Uterus (tissue), 3 donors: ENCODE measurements at regions not wholly inside any gene's neighbourhood (a gene's known extent, or its start where the extent isn't known, plus 50 kb on each side); places are given as distances from the start of the nearest gene placed in this dataset.

Experiments
- DNase-seq, 2 donors: peaks; one replicate each; pipeline ENCODE4 v3.0.0-alpha.2; 2019 to 2020
- H3K27ac ChIP-seq, 2 donors: fragments of 200-600 bp; sonication (generic); 1 replicate in 1 of 2; 2 replicates in 1 of 2; pipeline ENCODE4 v1.5.1; 2016 to 2018
- H3K27me3 ChIP-seq, 2 donors: fragments of 200-600 bp; sonication (generic); one replicate each; pipeline ENCODE4 v1.5.1; 2018 to 2019; ENCODE audit warnings: control low read depth in 1 of 2
- H3K36me3 ChIP-seq, 2 donors: fragments of 200-600 bp; sonication (generic); one replicate each; pipeline ENCODE4 v1.5.1; 2019; ENCODE audit warnings: control low read depth in 1 of 2
- H3K4me1 ChIP-seq, 2 donors: fragments of 200-600 bp; sonication (generic); one replicate each; pipeline ENCODE4 v1.5.1; 2018 to 2019; ENCODE audit warnings: control low read depth in 1 of 2
- H3K4me3 ChIP-seq, 2 donors: fragments of 200-600 bp; sonication (generic); 1 replicate in 1 of 2; 2 replicates in 1 of 2; pipeline ENCODE4 v1.5.1; 2018 to 2019; ENCODE audit warnings: mild to moderate bottlenecking in 1 of 2
- H3K9me3 ChIP-seq, 2 donors: fragments of 200-600 bp; sonication (generic); one replicate each; pipeline ENCODE4 v1.5.1; 2019; ENCODE audit warnings: control low read depth in 1 of 2
- POLR2A ChIP-seq, 2 donors: fragments of 450-650 bp; IDR thresholded peaks; one replicate each; pipeline ENCODE4 v1.6.1; 2016; ENCODE audit warnings: antibody characterized with exemption in 2 of 2, mild to moderate bottlenecking in 1 of 2, moderate library complexity in 1 of 2
- intact Hi-C: fragments of 100-400 bp; cut with DNase I; formaldehyde crosslinking; loops from one replicate; pipeline ENCODE4 v1.15.1; 2023; ENCODE audit warnings: low total_unique reads
- TF ChIP-seq, protein P1 (sequence below), 4 experiments: fragments of 200-600 bp in 2 of 4; fragments of 450-650 bp in 2 of 4; sonication (generic) in 2 of 4; IDR thresholded peaks; one replicate each; pipeline ENCODE4 v1.5.1; 2016 to 2019; ENCODE audit warnings: antibody characterized with exemption in 4 of 4, mild to moderate bottlenecking in 2 of 4, moderate library complexity in 1 of 4
- donor health status: DM: yes; HTN: yes; CAD: no.

DNA sequence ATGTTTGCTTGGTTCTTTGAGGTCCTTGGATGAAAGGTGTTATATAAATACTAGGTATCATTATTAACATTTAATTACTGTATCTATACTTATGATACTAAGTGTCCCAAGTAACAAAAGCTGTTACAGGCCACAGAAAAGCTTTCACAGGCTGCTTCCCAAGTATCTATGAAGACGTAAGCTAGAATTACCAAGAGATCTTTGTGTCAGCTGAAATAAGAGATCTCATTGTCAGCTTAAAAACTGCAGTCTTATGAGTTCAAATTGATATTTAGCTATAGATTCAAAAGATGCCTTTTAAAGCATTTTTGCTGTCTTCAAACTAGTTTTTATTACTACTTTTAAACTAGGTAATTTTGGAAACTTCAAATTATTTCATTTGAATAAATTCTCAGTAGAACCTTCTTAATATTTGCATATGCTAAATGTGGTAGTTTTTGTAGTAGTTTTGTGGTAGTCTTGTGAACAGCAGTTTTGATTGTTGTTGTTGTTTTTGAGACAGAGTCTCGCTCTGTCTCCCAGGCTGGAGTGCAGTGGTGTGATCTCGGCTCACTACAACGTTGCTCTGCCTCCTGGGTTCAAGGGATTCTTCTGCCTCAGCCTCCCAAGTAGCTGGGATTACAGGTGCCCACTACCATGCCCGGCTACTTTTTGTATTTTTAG, 170.0 kb upstream of the RPL34 start:
- Histone ChIP-seq H3K27me3 (no peaks in the 10 kb centered on the region), H3K36me3 (no peaks in the 10 kb centered on the region), H3K9me3 (no peaks in the 10 kb centered on the region), H3K27ac (no peak overlapping the region), H3K4me1 (no peaks in the 10 kb centered on the region), H3K4me3 (no peak overlapping the region)
- no peak for TF ChIP-seq POLR2A (IDR thresholded peaks at IDR 0.05)
- TF ChIP-seq, protein P1, sequence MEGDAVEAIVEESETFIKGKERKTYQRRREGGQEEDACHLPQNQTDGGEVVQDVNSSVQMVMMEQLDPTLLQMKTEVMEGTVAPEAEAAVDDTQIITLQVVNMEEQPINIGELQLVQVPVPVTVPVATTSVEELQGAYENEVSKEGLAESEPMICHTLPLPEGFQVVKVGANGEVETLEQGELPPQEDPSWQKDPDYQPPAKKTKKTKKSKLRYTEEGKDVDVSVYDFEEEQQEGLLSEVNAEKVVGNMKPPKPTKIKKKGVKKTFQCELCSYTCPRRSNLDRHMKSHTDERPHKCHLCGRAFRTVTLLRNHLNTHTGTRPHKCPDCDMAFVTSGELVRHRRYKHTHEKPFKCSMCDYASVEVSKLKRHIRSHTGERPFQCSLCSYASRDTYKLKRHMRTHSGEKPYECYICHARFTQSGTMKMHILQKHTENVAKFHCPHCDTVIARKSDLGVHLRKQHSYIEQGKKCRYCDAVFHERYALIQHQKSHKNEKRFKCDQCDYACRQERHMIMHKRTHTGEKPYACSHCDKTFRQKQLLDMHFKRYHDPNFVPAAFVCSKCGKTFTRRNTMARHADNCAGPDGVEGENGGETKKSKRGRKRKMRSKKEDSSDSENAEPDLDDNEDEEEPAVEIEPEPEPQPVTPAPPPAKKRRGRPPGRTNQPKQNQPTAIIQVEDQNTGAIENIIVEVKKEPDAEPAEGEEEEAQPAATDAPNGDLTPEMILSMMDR (IDR thresholded peaks at IDR 0.05): no peak
- no peak for DNase-seq
- intact Hi-C loops: no loop called here

GRCh38 chr4:108449129-108449528, 171.2 kb upstream of the RPL34 start:
- TF ChIP-seq, protein P1 (IDR thresholded peaks at IDR 0.05): no peak
- no peak for TF ChIP-seq POLR2A (IDR thresholded peaks at IDR 0.05)
- intact Hi-C loops: no loop called here

GRCh38 chr4:108446556-108446955, 173.8 kb upstream of the RPL34 start:
- Histone ChIP-seq H3K27ac (no peak overlapping the region), H3K4me3 (no peak overlapping the region), H3K27me3 (no peaks in the 10 kb centered on the region), H3K4me1 (no peaks in the 10 kb centered on the region), H3K9me3 (no peaks in the 10 kb centered on the region), H3K36me3 (no peaks in the 10 kb centered on the region)
- DNase-seq: no peak
- intact Hi-C loops: no loop called here
- TF ChIP-seq POLR2A (IDR thresholded peaks at IDR 0.05): no peak
- TF ChIP-seq, protein P1 (IDR thresholded peaks at IDR 0.05): no peak

More at GRCh38 chr4:108449129-108449528, 171.2 kb upstream of the RPL34 start:
- no peaks in the 10 kb centered on the region for H3K9me3 ChIP-seq
- no peak for DNase-seq
- H3K4me1 ChIP-seq: no peaks in the 10 kb centered on the region
- no peaks in the 10 kb centered on the region for H3K36me3 ChIP-seq
- H3K27ac ChIP-seq: no peak overlapping the region
- no peak overlapping the region for H3K4me3 ChIP-seq
- H3K27me3 ChIP-seq: no peaks in the 10 kb centered on the region

DNA sequence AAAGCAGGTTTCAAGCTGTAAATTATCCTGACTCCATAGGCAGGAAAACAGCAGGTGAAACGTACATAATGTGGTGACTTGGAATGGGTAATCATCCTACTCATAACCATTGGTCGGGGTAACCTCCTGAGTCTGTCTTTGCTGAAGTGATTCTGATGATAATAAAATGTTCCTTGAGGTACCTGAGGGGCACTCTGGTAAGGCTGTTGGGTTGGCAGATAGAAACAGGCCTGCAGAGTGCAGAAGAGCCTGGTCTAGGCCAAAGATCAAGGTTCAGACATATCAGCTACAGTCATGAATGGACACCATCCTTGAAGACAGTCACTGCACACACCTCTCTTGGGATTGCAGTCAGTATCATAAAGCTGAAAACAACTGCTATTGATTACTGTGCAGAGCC, 174.7 kb upstream of the RPL34 start:
- no peaks in the 10 kb centered on the region for H3K4me1 ChIP-seq
- no peaks in the 10 kb centered on the region for H3K36me3 ChIP-seq
- TF ChIP-seq, protein P1 (IDR thresholded peaks at IDR 0.05): no peak
- no peak for TF ChIP-seq POLR2A (IDR thresholded peaks at IDR 0.05)
- DNase-seq: no peak
- intact Hi-C loops: no loop called here
- no peaks in the 10 kb centered on the region for H3K27me3 ChIP-seq
- no peak overlapping the region for H3K27ac ChIP-seq
- H3K9me3 ChIP-seq: no peaks in the 10 kb centered on the region
- H3K4me3 ChIP-seq: no peak overlapping the region

DNA sequence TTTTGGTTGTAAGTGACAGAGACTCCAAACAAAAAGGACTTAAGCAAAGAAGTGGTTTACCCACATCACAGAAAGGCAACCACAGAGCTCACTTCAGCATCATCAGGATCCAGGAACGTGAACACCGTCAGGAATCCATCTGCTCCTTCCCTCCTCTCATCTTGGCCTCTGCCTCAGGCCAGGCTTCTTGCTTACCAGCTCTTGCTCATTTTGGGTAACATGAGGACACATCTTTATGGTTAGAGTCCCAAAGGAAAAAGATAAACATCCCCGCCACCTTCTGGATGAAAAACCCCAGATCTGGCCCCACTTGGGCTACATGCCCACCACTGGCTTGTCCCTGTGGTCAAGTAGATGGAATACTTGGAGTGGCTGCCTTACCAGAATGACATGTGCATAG, 176.8 kb upstream of the RPL34 start:
- H3K9me3 ChIP-seq: no peaks in the 10 kb centered on the region
- no peaks in the 10 kb centered on the region for H3K27me3 ChIP-seq
- H3K4me1 ChIP-seq: no peaks in the 10 kb centered on the region
- intact Hi-C loops: no loop called here
- H3K4me3 ChIP-seq: no peak overlapping the region
- H3K36me3 ChIP-seq: no peaks in the 10 kb centered on the region
- TF ChIP-seq, protein P1 (IDR thresholded peaks at IDR 0.05): no peak
- no peak for TF ChIP-seq POLR2A (IDR thresholded peaks at IDR 0.05)
- H3K27ac ChIP-seq: no peak overlapping the region
- no peak for DNase-seq
